Common myeloid progenitor, CD34-positive (primary cell): ENCODE measurements at regions not wholly inside any gene's neighbourhood (a gene's known extent, or its start where the extent isn't known, plus 50 kb on each side); places are given as distances from the start of the nearest gene placed in this dataset.
A peak's percentile ranks its signal among the peaks of the same experiment; 100 is the strongest.

Source experiments
- CTCF ChIA-PET: fragments of 350-600 bp; sonication (Branson Sonifier 250); formaldehyde crosslinking; loops from one replicate; lab custom pipeline; 2021; ENCODE audit warnings: antibody characterized with exemption; lab: Charles Lee
- POLR2A ChIA-PET: fragments of 350-600 bp; sonication (Branson Sonifier 250); formaldehyde crosslinking; loops from one replicate; lab custom pipeline; 2021; ENCODE audit warnings: antibody characterized with exemption; lab: Charles Lee
- DNase-seq, 3 donors: peaks; one replicate each; pipeline versions ENCODE4 v3.0.0 to v3.0.0-alpha.2; 2013
- H3K27ac ChIP-seq, 2 experiments: 1 replicate in 1 of 2; 2 replicates in 1 of 2; pipeline ENCODE4 v1.7.0; 2013; ENCODE audit warnings: inconsistent platforms in 2 of 2, low read length in 2 of 2, mild to moderate bottlenecking in 2 of 2, low read depth in 1 of 2, moderate library complexity in 1 of 2; ENCODE audit not compliant: severe bottlenecking in 2 of 2, insufficient read depth in 1 of 2, poor library complexity in 1 of 2
- H3K27me3 ChIP-seq, 5 experiments: replicated peaks in 2 of 5; 1 replicate in 3 of 5; 2 replicates in 2 of 5; pipeline versions ENCODE4 v1.6.1 to v1.7.0; 2013; ENCODE audit warnings: low read length in 4 of 5, mild to moderate bottlenecking in 2 of 5, moderate library complexity in 2 of 5, inconsistent platforms in 1 of 5; ENCODE audit not compliant: insufficient read depth in 5 of 5, control insufficient read depth in 4 of 5
- H3K36me3 ChIP-seq, 4 experiments: 1 replicate in 2 of 4; 2 replicates in 2 of 4; pipeline versions ENCODE4 v1.6.1 to v1.7.0; 2013; ENCODE audit warnings: low read length in 3 of 4, control low read depth in 1 of 4, mild to moderate bottlenecking in 1 of 4; ENCODE audit not compliant: control insufficient read depth in 4 of 4, insufficient read depth in 4 of 4
- H3K4me1 ChIP-seq, 4 experiments: 1 replicate in 3 of 4; 2 replicates in 1 of 4; pipeline versions ENCODE4 v1.6.1 to v1.7.1; 2013; ENCODE audit warnings: low read length in 3 of 4, mild to moderate bottlenecking in 3 of 4, control low read depth in 1 of 4, inconsistent platforms in 1 of 4, moderate library complexity in 1 of 4; ENCODE audit not compliant: control insufficient read depth in 4 of 4, insufficient read depth in 4 of 4; ENCODE audit errors: control extremely low read depth in 1 of 4
- H3K4me3 ChIP-seq, 7 experiments: 1 replicate in 4 of 7; 2 replicates in 3 of 7; pipeline versions ENCODE4 v1.5.1 to v1.7.0; 2013; ENCODE audit warnings: mild to moderate bottlenecking in 7 of 7, low read length in 6 of 7, moderate library complexity in 6 of 7, inconsistent platforms in 2 of 7, low read depth in 2 of 7, control low read depth in 1 of 7; ENCODE audit not compliant: insufficient read depth in 4 of 7, control insufficient read depth in 1 of 7; ENCODE audit errors: extremely low read depth in 1 of 7
- H3K9me3 ChIP-seq, 5 experiments: 1 replicate in 4 of 5; 2 replicates in 1 of 5; pipeline versions ENCODE4 v1.6.1 to v1.7.1; 2013; ENCODE audit warnings: low read length in 4 of 5, mild to moderate bottlenecking in 2 of 5, inconsistent platforms in 1 of 5, low read depth in 1 of 5, moderate library complexity in 1 of 5; ENCODE audit not compliant: control insufficient read depth in 4 of 5, insufficient read depth in 2 of 5; ENCODE audit errors: control extremely low read depth in 1 of 5
- WGBS: methylation state at CpG from one replicate; pipeline ENCODE4 v1.1.5; 2013; ENCODE audit not compliant: insufficient coverage; 5-methylcytosine and 5-hydroxymethylcytosine counted together

DNA sequence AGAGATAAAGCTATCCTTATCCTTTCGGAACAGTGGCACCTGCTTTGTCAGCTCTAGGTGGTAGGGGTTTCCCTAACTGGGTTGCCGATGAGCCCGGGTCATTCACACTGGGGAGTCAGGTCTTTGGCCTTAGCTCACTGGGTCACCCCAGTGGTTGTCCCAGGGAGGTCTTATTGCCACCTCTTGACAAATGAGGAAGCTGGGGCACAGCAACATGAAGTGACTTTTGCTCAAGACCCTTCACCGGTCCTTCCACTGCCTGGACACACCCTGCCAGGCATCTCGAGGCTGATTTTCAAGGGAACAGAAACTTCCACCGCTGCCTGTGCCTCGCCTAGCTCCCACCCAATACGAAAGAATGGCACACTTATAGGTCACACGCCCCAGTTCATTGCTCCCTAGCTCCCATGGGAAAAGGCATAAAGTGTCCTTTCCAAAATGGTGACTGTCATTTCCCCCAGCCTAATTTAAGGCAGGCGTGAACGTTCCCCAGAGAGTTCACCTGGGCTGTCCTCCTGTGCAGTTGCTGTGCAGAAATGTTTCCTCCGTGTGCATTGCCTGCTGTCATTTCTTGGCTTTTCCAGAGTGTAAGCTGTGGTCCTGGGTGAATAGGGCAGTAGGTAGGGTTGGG lies 156.1 kb upstream of the CCND2 start:
- WGBS, result 64% methylated on average over 12 of the region's 12 CpGs
- H3K4me3 ChIP-seq, result peak overlapping the region in 5 of 7 experiments; percentile 1 to 60 (median 30)
- H3K27ac ChIP-seq, result no peak overlapping the region

DNA sequence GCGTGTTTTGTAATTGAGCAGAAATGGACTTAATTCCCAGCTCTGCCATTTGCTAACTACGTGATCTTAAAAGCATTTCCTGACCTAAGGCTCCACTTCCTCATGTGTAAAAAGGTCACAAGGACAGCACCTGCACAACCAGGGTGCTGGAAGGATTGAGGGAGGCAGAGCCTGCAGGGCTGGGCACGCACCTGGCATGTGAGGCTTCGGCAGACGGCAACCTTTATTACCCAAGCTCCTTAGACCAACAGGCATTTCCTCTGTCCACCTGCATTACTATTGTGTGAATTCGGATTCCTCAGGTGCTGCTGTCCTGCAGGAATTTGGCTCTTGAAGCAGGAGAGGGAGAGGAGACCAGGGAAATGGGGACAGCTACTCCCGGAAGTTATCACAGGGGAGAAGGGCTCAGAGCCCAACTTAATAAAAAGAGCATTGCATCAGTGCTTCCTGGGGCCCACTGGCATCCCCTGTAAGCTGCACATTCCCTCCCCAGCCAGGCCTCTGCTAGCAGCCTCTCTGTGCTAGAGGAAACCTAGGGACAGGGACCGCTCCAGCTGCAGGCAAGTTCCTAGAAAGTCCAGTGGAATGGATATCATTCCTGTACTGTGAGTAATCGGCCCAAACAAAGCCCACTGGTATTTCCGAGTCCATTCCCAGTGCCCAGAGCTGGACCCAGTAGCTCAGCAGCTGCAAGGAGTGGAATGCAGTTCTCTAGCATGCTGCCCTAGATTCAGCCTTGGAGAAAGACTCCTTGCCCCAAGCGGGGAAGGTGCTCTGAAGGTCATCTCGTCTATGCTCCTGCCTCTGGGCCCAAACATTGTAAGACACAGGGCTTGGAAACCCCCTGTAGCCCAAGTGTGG lies 157.1 kb upstream of the CCND2 start:
- peaks cover 23 to 69% (median 66%) of the 10 kb centered on the region in 4 experiments for H3K4me1 ChIP-seq
- DNase-seq, result peak in 2 of 3 donors; percentile 22 to 41
- H3K36me3 ChIP-seq, result no peaks in the 10 kb centered on the region
- H3K27ac ChIP-seq, result no peak overlapping the region
- ChIA-PET POLR2A (no interaction called here), CTCF (interaction anchor here (0.9 to 10.2 kb wide), 7 partner anchors 9 to 157 kb away, joined by 3 to 98 read pairs (median 3); partner anchors contain the start of gene CCND2)
- WGBS, result 83% methylated on average over 9 of the region's 12 CpGs
- H3K9me3 ChIP-seq, result no peaks in the 10 kb centered on the region
- no peaks in the 10 kb centered on the region for H3K27me3 ChIP-seq
- no peak overlapping the region for H3K4me3 ChIP-seq

More for the DNA sequence above, 156.1 kb upstream of the CCND2 start:
- ChIA-PET CTCF (interaction anchor here (0.9 to 10.2 kb wide), 10 partner anchors 10 to 156 kb away, joined by 3 to 98 read pairs (median 4); partner anchors contain the start of gene CCND2), POLR2A (interaction anchor here (1.8 kb wide), 1 partner anchor 151 kb away, joined by 15 read pairs; no protein-coding TSS in a partner anchor)
- H3K27me3 ChIP-seq, result no peaks in the 10 kb centered on the region
- no peaks in the 10 kb centered on the region for H3K36me3 ChIP-seq
- H3K4me1 ChIP-seq, result peaks cover 23 to 73% (median 71%) of the 10 kb centered on the region in 4 experiments
- no peaks in the 10 kb centered on the region for H3K9me3 ChIP-seq
- DNase-seq, result peak in 2 of 3 donors; percentile 42 to 56

DNA sequence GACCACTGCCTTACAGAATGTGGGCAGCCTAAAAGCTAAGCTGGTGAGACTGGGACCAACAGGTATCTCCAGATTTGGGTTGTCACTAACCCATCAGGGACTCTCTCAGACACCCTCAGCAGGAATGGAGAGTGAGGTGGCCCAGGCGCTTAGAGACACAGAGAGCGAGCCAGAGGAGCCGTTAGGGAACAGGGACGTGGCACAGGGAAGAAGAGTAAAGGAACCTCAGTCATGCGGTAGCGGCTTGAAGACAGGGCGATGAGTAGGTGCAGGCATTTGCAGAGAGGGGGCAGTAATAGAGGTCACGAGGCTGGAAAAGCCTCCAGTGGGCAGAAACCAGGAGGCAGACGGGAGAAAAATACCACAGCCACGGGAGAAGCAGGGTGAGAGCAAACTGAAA lies 158.0 kb upstream of the CCND2 start:
- Histone ChIP-seq H3K27ac (no peak overlapping the region), H3K4me1 (peaks cover 19 to 60% (median 56%) of the 10 kb centered on the region in 4 experiments), H3K4me3 (no peak overlapping the region), H3K27me3 (no peaks in the 10 kb centered on the region), H3K36me3 (no peaks in the 10 kb centered on the region), H3K9me3 (no peaks in the 10 kb centered on the region)
- no peak for DNase-seq
- ChIA-PET POLR2A (interaction anchor here (0.6 kb wide), 1 partner anchor 49 kb away, joined by 3 read pairs; no protein-coding TSS in a partner anchor), CTCF (interaction anchor here (3.6 to 10.2 kb wide), 2 partner anchors 8 to 158 kb away, joined by 35 to 98 read pairs; partner anchors contain the start of gene CCND2)
- 93% methylated on average over 10 of the region's 10 CpGs for WGBS

DNA sequence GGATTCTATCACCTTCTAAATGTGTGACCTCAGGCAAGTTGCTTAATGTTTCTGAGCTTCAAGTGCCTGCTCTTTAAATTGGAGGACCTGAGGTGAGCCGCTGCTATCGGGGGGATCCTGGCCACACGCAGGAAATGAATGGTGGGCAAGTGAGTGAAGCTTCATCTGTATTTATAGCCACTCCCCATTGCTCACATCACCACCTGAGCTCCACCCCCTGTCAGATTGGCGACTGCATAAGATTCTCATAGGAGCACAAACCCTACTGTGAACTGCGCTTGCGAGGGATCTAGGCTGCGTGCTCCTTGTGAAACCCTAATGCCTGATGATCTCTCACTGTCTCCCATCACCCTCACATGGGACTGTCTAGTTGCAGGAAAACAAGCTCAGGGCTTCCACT lies 158.6 kb upstream of the CCND2 start:
- Histone ChIP-seq H3K9me3 (no peaks in the 10 kb centered on the region), H3K27me3 (no peaks in the 10 kb centered on the region), H3K36me3 (no peaks in the 10 kb centered on the region), H3K4me3 (no peak overlapping the region), H3K27ac (no peak overlapping the region), H3K4me1 (peaks cover 19 to 54% (median 51%) of the 10 kb centered on the region in 4 experiments)
- DNase-seq, result peak in 2 of 3 donors; percentile 57 to 75
- CTCF ChIA-PET, result interaction anchor here (1.1 to 10.2 kb wide), 4 partner anchors 7 to 158 kb away, joined by 4 to 98 read pairs (median 20); partner anchors contain the start of gene CCND2
- 77% methylated on average over 5 of the region's 7 CpGs for WGBS
- POLR2A ChIA-PET, result interaction anchor here (0.6 kb wide), 1 partner anchor 49 kb away, joined by 3 read pairs; no protein-coding TSS in a partner anchor

DNA sequence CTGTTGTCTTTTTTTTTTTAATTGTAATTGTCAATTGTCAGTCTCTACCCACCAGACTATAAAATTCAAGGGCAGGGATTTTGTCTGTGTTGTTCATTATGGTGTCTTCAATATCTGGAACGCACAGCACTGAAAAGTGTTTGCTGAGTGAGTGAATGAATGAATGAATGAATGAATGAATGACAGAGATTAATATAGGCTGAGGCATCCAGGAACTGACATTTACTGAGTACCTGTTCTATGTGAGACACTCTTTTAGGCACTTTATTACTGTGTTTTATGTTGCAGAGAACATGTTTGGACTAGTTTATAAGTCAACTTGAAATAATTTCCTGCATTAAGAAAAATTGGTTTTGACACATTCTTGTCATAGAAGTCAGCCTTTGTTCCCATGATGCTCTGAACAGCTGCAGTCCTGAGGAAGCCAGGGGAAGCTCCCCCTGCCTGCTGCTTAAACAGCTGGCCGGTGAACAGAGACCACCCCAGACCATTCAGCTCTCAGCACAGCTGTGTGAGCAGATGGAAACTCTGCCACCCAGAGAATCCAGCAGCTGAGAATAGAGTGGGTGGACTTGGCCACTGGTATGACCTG lies 160.7 kb upstream of the CCND2 start:
- no peaks in the 10 kb centered on the region for H3K36me3 ChIP-seq
- no peak overlapping the region for H3K27ac ChIP-seq
- CTCF ChIA-PET, result interaction anchor here (0.7 to 10.2 kb wide), 2 partner anchors 63 to 160 kb away, joined by 3 to 98 read pairs; partner anchors contain the start of gene CCND2
- no peak overlapping the region for H3K4me3 ChIP-seq
- H3K27me3 ChIP-seq, result no peaks in the 10 kb centered on the region
- H3K9me3 ChIP-seq, result no peaks in the 10 kb centered on the region
- 100% methylated on average over 2 of the region's 2 CpGs for WGBS
- POLR2A ChIA-PET, result no interaction called here
- no peak for DNase-seq
- peaks cover 14 to 33% (median 31%) of the 10 kb centered on the region in 4 experiments for H3K4me1 ChIP-seq

DNA sequence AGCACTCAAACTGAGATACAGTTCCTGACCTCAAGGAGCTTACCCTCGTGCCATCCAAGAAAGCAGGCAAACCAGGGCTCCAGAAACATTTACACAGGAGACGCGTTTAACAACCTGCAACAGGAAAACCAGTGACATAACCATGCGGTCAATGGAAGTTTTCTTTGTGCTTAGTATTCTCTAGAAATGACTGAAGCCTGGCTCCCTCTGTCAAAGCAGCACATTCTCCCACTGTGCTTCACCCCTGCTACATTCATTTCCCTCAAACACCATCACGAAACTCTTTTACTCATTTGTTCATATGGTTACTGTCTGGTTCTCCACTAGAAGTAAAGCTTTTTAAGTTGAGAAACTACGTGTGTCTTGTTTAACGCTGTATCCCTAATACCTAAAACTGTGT lies 161.3 kb upstream of the CCND2 start:
- no peak overlapping the region for H3K27ac ChIP-seq
- no peak overlapping the region for H3K4me3 ChIP-seq
- DNase-seq, result no peak
- no peaks in the 10 kb centered on the region for H3K27me3 ChIP-seq
- ChIA-PET CTCF (interaction anchor here (0.7 to 10.2 kb wide), 2 partner anchors 63 to 161 kb away, joined by 3 to 98 read pairs; partner anchors contain the start of gene CCND2), POLR2A (no interaction called here)
- no peaks in the 10 kb centered on the region for H3K9me3 ChIP-seq
- peaks cover 11 to 28% (median 25%) of the 10 kb centered on the region in 4 experiments for H3K4me1 ChIP-seq
- WGBS, result 91% methylated on average over 6 of the region's 7 CpGs
- no peaks in the 10 kb centered on the region for H3K36me3 ChIP-seq
